HG02852 (cell line): ENCODE measurements at regions not wholly inside any gene's neighbourhood (a gene's known extent, or its start where the extent isn't known, plus 50 kb on each side); places are given as distances from the start of the nearest gene placed in this dataset.

Experiments used
- ATAC-seq: cut with Tn5 transposase; IDR thresholded peaks from one replicate; pipeline ENCODE4 v1.9.1; 2021; ENCODE audit warnings: mild to moderate bottlenecking, moderate library complexity; ENCODE audit not compliant: unreplicated experiment

DNA sequence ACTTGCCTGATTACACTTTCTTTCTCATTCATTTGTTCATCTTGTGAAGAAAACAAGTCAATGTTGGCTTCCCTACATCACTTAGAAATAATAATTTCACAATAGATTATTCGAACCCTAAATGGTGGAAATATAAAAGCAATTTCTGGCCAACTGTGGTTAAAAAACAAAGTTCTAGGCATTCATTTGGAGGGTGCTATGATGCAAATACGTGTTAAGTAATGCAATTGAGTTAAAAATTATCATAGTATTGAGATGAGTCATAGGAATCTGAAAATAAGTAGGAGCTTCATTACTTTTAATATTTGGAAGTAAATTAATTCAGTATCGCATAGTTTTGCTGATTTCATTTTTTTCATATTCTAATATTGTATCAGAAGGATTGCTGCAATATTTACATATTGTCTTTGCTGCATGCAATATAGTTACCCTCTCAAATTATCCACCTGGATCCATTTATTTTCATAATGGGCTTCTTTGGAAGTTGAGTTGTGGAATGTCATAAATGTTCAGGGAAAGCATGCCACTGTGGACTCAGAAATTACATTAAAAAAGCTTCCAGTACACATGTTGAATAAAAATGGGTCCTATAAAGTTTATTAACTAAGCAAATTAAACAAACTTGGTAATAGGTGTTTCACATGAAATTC, 647.7 kb upstream of the WWC1 start:
- no peak for ATAC-seq

DNA sequence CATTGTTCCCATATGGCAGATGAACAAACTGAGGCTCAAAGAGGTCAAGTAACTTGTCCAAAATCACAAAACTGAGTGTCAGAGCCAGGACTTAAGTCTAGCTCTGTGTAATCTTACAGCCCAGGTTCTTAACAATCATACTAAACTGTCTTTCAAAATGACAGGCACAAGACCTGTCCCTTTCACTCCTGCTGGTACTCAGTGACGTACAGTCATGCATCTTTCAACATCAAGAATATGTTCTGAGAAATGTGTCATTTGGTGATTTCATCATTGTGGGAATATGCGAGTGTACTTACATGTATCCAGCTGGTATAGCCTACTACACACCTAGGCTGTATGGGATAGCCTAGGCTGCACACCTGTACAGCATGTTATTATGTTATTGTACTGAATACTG, 646.8 kb upstream of the WWC1 start:
- ATAC-seq = no peak

DNA sequence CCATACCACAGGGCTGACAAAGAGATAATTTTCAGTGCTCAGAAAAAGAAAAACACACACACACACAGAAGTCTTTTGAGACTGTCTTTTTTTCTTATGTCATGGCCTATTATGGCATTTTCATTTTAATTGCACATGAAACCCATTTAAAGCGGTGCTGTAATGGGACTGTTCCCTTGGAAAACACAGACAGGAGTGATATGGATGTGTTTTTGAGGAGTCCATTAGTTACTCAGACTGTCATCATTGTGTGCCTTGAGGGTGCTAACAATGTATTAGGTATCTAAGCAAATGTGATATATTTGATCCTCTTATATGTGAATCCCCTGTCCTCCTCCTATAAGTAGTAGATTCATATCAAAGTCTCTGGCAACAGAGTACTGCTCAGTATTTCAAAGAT, 642.0 kb upstream of the WWC1 start:
- ATAC-seq = no peak

DNA sequence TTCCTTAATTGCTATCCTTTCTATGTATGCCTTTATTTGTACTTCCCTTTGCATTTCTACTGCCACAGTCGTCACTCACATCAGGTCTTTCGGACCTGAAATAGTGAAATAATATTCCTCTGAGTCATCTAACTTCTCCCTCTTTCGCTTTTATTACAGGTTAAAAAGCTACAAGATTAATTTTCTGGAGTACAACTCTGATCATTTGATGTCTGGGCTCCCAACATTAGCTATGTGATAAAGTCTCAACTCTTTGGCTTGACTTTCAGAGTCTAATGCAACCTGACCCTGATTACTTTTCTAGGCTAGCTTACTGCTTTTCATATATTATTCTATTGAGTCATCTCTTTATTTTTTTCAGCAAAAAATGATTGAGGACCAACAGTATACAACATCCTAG, 638.8 kb upstream of the WWC1 start:
- ATAC-seq = no peak

DNA sequence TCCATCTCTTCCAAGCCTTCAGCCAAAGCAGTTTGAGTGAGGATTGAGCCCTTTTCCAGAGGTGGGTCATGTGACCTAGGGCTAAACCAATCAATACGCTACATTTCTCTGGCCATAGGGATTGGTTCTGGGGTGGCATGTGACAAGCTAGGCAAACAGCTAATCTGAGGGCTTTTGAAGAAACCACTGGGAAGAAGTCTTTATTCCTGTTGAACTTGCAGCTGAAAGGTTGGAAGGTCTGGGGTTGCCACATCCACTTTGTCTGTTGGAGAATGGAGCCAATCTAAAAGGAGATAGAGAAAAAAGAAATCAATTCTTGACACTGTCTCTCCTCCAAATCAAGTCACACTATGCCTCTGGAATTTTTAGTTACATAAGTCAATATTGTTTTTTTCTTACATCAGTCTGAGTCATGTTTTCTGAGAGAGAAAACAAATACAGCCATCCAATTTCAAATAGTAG, 637.8 kb upstream of the WWC1 start:
- ATAC-seq = no peak

DNA sequence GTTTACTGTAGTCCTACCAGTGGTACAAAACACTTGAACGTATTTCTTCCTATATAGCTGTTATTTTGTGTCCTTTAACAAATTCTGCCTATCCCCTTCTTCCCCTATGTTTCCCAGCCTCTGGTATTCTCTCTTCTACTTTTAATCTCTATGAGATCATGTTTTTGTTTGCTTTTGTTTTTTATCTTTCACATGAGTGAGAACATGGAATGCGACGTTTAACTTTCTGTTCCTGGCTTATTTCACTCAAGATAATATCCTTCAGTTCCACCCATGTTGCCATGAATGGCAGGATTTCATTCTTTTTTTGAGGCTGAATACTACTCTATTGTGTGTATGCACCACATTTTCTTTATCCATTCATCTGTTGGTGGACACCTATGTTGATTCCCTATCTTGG, 634.4 kb upstream of the WWC1 start:
- ATAC-seq = no peak

DNA sequence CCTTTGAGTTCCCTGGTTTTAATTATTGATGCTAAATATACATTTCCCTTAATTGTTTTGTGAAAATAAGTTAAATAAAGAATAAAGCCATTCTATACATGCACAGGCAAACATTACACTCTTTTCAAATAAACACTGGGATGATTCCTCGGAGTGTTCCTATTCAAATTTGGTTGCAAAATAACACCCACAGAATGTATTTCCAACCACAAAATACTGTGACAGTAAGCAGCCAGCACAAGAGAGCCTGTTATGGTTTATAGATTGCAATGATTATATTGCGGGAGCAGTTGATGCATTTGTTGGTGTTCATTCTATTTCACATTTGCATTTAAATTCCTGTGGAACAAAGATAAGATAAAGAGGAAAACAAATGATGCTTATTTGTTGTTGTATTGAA, 632.6 kb upstream of the WWC1 start:
- no peak for ATAC-seq

DNA sequence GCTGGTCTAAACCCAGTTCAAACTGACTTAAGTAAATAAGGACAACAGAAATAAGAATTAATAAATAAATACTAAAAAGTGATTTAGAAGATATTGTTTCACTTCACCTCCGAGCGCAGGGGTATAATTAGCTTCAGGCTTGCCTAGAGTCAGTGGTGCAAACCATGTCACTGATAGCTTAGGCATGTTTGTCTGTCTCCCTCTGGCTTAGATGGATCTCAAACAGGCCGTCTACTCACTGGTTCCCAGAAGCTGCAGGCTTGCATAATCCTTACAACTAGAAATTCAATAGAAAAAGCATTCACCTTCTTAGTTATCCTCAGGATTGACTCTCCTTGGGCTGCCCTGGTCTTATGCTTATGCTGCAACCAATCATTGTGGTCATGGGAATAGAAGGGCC, 629.8 kb upstream of the WWC1 start:
- no peak for ATAC-seq

DNA sequence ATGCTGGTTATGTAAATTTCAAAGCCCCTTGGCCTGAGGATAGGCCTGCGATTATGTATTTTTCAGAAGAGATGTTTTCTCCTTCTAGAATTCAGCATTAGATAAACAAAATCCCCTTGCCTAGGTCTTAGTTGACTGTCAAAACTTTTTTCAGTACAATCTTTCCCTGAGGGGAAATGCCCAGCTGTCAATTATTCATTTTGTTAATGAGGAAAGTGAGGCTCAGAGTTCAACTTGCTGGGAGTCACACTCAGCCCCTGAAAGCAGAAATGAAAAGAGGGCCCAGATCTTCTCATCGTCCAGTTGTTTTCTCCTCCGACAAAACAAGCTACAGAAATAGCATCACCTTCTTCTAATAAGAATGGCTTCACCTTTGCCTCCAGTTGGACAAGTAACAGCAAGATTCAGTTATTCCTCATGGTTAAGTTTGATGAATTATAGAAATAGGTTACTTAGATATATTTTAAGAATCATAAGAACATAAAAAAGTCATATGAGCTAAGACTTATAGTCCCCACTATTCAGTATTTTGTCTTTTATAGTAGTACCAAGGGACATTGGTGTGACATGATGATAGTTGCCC, 627.1 kb upstream of the WWC1 start:
- ATAC-seq = no peak

DNA sequence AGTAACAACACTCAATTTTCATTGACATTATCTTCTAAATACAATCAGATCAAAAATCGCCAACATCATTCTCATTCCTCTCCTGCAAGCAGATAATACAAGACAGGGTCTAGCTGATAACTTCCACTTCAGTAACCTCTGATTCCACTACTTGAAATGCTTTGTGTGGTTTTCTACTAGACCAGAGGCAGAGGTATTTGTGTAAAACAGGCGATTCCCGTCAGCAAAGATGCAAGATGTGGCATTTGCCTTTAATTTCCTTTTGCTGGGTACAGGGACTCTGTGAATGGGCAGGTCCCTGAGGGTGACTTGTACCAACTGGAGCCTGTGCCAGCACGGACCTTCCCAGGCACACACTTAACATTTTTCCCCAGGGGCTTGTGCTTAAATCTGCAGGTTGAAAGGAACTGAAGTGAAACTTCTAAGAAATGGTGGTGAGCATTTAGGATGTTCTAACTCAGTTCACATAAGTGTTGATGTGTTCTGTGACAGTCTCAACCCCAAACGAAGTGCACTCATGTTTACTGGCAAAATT, 625.5 kb upstream of the WWC1 start:
- ATAC-seq = no peak

DNA sequence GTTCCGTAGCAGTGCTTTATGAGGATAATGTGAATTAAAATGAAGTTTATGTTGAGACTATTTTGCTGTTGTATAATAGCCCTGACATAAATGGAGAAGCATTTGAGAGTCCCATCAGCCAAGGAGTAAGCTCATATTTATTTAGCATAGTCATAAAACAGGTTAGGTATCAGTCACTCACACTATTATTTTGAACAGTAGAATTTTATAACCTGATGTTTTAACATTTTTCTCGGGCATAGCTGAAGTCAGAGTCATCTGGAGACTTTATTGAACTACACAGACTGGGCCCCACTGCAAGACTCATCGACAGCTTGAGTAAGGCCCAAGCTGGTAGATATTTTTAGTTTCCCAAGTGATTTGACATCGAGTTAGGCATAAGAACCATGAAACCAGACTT, 620.3 kb upstream of the WWC1 start:
- no peak for ATAC-seq

DNA sequence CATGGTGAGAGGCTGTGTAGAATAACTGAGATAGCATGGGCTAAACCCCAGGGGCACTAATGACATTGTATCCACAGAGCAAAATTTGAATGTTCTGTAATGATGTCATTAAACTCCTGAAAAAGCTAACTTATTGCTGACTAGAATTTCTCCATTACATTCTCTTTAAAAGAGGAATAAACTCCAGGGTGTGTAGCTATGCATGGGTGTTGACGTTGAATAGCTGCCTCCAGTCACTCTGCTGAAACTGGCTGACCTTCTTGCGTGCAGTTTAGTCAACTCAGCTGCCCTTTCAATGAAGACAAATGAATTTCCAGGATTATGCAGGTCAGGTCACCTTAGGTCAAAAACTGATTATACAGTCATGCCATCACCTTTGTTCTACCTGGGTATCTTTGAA, 617.5 kb upstream of the WWC1 start:
- no peak for ATAC-seq

DNA sequence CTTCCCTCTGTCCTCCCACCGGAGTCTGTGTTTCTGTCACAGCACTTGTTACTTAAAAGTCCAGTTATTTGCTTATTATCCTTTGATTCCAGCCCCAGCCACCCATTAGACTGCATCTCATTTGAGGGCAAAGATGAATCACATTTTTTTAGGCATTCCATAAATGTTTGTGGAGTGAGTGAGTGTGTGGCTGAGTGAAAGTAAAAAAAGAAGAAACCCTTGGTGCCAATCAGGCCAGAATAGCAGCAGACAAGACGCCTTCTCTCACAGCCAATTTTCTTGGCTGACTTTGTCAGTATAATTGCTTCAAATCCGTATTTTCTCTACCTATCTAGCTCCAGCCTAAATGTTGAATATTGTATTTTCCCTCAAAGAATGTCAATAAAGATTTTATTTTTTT, 613.0 kb upstream of the WWC1 start:
- no peak for ATAC-seq

DNA sequence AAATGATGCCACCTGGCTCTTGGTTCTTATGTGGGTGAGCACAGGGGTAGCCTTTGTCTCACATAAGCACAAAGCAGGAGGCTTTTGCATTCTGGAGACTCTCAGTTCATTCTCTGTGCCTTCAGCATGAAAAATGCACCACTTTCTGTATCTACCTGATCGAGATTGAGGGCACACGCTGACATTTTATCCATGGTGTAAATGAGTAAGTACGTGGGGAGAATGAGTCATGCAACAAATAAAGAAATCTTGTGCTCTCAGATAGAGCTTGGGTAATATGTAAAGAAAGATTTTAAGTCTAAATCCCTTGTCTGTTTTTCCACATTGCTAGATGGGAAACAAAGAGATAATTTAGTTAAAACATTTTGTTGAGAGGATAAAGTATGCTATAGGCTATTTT, 607.2 kb upstream of the WWC1 start:
- ATAC-seq = no peak

DNA sequence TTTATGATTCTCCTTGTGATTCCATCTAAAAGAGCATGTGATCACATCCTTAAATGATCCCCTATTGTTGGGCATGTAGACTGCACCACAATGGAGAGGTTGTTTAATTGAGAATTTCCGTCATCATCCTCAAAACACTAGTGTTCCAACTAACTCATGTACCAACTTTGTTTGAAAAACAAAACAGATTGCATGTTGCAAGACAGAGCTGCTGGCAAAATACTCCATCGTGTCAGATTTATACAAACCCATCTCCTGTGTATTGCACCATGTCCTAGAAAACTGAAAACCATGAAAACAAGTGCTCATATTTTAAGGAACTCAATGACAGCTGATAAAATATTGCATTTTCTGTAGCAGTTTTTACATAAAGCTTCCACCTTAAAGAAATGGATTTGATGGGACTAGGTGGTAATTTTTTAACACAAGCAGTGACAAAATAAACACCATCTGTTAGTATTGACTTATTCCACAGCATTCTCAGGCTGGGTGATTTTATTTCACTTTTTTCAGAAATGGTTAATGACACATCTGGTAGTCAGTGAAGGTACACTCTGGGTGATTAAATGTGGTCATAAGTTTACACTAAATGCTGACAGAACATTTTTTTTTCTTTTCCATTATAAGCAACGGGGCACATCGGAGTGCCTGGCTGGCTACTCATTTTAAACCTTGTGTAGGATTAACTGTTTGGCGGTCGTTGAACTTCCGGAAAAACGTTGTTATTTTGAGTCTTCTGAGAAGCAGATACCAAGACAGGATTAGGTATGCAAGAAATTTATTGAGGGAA, 602.9 kb upstream of the WWC1 start:
- ATAC-seq = no peak

DNA sequence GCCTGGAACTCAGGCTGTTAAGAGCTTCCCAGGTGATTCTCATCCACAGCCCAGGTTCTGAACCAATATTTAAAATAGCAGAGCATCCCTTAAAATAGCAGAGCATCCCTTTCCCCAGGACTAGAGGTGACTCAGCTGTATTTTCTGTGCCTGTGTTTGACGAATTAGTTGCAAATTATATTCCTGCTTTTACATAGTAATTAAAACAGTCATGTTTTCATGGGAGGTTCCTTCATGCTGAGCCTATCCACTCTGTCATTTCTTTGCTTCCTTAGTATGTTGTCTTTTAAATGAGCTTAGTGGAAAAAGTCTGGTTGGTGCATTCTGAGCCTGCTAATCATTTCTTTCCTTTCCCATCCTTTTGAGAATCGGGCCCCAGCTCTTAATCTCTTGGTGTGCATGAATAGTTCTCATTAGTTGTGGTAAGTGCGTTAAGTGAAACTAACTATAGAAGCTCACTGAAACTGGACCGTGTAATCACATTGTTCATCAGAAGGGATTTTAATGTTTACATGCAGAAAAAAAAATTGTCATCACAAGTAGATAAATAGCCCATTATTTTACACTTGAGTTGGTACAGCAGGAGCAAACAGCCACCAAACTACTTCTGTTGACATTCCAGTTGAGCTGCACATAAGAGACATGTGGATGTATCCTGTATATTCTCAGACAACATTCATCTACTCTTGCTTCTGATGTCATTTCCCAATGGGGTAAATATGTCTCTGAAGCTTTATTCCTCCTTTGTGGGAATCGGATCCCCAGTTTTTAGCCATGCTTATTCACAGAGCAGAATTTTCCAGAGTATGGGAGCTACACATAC, 596.9 kb upstream of the WWC1 start:
- ATAC-seq = no peak

DNA sequence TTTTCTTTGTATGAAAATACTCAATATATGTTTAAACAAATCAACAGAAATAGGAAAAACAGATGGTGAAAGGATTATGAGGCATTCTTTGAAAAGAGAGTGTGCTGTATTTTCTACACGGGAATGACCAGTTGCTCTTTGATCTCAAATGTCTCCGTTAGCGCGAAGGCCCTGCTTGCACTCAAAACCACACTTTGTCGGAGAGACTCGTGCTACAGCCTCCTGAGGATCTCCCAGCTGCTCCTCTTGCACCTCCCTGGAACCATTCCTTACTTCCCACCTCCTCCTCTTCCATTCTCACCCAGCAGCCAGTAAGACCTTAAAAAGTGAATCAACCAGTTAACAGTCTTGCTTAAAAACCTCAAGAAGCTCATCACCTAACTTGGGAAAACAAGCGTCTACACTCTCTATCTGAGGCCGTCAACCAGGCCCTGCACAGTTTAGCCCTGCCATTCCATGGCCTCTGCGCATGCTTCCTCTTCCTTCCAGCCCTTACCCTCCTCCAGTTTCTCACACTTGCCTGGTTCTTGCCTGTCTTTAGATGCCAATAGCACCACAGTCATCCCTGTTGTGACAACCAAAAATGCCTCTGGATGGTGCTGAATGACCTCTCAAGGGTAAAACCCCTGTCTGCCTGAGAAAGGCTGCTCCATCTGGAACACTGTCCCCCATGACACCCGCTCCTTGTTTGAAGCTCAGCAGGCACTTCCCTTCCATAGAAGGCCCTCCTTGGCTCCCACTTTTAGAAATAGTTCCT, 594.7 kb upstream of the WWC1 start:
- no peak for ATAC-seq

DNA sequence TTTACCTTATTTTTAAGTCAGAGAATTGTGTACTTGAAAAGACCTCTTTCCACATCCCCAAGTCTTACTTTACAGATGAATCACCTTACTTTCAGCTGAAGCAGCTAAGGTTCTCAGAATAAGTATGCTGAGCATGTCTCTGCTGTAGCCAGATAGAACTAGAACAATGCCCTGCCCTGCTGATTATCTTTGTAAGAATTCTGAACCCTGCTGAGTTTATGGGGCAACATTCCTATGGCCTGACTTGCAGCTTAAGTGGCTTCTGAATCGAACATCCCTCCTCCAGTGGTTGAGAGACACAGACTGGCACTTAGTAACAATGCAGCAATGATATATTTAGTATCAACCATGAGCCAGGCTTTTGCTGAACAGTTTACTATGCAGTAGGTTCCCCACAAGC, 592.0 kb upstream of the WWC1 start:
- peak; percentile 82 for ATAC-seq

DNA sequence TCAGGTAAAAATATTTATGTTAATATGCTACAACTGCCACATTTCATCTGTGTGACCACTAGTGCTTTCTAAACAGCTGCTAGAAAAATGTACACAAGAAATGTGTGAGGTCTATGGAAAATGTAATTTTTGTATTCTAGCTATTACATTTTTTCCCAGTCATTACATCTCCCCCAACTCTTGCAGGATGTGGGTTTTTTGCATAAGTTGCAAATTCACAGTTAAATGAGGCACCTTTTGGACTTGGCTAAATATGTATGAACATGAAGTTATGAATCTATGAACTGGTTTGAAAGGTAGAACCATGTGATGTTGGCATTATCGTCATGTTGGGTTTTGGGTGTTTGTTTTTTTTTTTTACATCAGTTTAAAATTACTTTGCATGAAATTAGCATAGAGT, 590.4 kb upstream of the WWC1 start:
- no peak for ATAC-seq

DNA sequence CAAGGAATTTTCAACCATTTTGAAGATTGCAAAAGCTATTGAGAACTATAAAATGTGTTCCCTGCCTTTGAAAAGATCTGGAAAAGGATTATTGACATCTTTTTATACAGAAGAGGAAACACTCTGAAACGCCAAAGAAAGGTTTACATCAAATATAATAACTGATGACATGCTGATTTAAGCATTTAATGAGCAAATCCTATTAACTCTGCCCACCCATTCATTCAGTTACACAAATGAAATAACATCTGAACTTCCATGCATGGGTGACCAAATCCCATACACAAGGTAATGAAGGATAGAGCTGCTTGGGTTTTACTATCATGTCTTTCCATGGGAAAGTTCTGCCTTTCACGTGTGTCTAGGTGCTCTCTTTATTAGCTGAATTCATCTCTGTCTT, 589.4 kb upstream of the WWC1 start:
- no peak for ATAC-seq

DNA sequence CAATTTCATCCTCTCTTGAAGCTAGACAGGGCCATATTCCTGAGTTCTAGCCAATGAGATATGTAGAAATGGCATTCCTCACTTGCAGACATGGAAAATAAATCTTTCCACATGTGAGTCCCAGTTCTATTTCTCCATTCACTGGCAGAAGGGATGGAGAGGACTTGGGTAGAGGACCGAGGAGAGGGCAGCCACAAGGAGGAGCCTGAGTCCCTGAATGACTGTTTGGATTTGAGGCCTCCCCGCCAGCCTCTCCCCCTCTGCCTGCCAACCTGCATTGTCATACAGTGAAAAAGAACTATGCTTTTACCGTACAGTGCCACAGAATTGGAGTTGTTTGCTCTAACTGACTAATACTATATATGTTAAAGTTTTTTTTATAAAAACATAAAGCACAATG, 583.0 kb upstream of the WWC1 start:
- ATAC-seq = no peak
